ENCODE measurements at regions not wholly inside any gene's neighbourhood (a gene's known extent, or its start where the extent isn't known, plus 50 kb on each side); places are given as distances from the start of the nearest gene placed in this dataset.

GRCh38 chr5:101677961-101678360, 618.1 kb downstream of the SLCO4C1 start:
- no peak overlapping the region for H3K4me3 ChIP-seq (ENCODE audit: low read length)
- no peaks in the 10 kb centered on the region for H3K4me1 ChIP-seq (ENCODE audit: insufficient read depth, low read length)
- intact Hi-C loops (cut with micrococcal nuclease) = loop anchor here (10.0 kb wide), 1 partner anchor 283 kb away; no protein-coding TSS in a partner anchor
- H3K9ac ChIP-seq (ENCODE audit: low read length) = no peak overlapping the region
- H3K27me3 ChIP-seq (ENCODE audit: low read length) = no peaks in the 10 kb centered on the region
- DNase-seq (no peak), ATAC-seq (no peak)
- H3K9me3 ChIP-seq (ENCODE audit: low read length) = no peaks in the 10 kb centered on the region
- H3K36me3 ChIP-seq (ENCODE audit: low read depth, low read length) = no peaks in the 10 kb centered on the region
- H4K20me1 ChIP-seq (ENCODE audit: low read length) = no peaks in the 10 kb centered on the region
- no peaks in the 10 kb centered on the region for H3K9me2 ChIP-seq (replicated peaks; ENCODE audit: low read length)
- ChIA-PET CTCF (interaction anchor here (1.0 kb wide), 1 partner anchor 14 kb away, joined by 3 read pairs; no protein-coding TSS in a partner anchor), POLR2A (ENCODE audit: unreplicated experiment) (no interaction called here)
- no peak for TF ChIP-seq EZH2 (IDR thresholded peaks at IDR 0.05; ENCODE audit: low read length, unreplicated experiment)
- no peak for TF ChIP-seq EZH2phosphoT487 (IDR thresholded peaks at IDR 0.05; ENCODE audit: borderline replicate concordance, low read length)
- TF ChIP-seq CTCF (conservative IDR thresholded peaks at IDR 0.05; ENCODE audit: low read depth, low read length) = no peak
- no peak overlapping the region for H3K27ac ChIP-seq (ENCODE audit: low read length)
- no peaks in the 10 kb centered on the region for H3K79me2 ChIP-seq (ENCODE audit: low read length)
- peak overlapping the region; percentile 60; the same call in 1 of the 2 replicates for H2AFZ ChIP-seq (ENCODE audit: low read length)
- H3K4me2 ChIP-seq (ENCODE audit: low read length) = no peak overlapping the region
- no TSS peak for BruUV-seq (replicated peaks)
- H3F3A ChIP-seq (ENCODE audit: low read length, unreplicated experiment) = no peaks in the 10 kb centered on the region

GRCh38 chr5:101676646-101677045, 619.4 kb downstream of the SLCO4C1 start:
- peak; percentile 35 for DNase-seq
- BruUV-seq (replicated peaks) = no TSS peak
- no peaks in the 10 kb centered on the region for H3K9me2 ChIP-seq (replicated peaks; ENCODE audit: low read length)
- H3K4me3 ChIP-seq (ENCODE audit: low read length) = no peak overlapping the region
- H3K9ac ChIP-seq (ENCODE audit: low read length) = no peak overlapping the region
- ChIA-PET CTCF (no interaction called here), POLR2A (ENCODE audit: unreplicated experiment) (no interaction called here)
- H2AFZ ChIP-seq (ENCODE audit: low read length) = no peak overlapping the region
- no peaks in the 10 kb centered on the region for H3K27me3 ChIP-seq (ENCODE audit: low read length)
- intact Hi-C loops (cut with micrococcal nuclease) = loop anchor here (10.0 kb wide), 1 partner anchor 282 kb away; no protein-coding TSS in a partner anchor
- ATAC-seq = peak; percentile 29
- no peak overlapping the region for H3K27ac ChIP-seq (ENCODE audit: low read length)
- no peaks in the 10 kb centered on the region for H3K9me3 ChIP-seq (ENCODE audit: low read length)
- no peak overlapping the region for H3K4me2 ChIP-seq (ENCODE audit: low read length)
- no peaks in the 10 kb centered on the region for H3K4me1 ChIP-seq (ENCODE audit: insufficient read depth, low read length)
- no peaks in the 10 kb centered on the region for H3K36me3 ChIP-seq (ENCODE audit: low read depth, low read length)
- TF ChIP-seq CTCF (conservative IDR thresholded peaks at IDR 0.05; ENCODE audit: low read depth, low read length) (no peak), EZH2 (IDR thresholded peaks at IDR 0.05; ENCODE audit: low read length, unreplicated experiment) (no peak), EZH2phosphoT487 (IDR thresholded peaks at IDR 0.05; ENCODE audit: borderline replicate concordance, low read length) (no peak)
- H3F3A ChIP-seq (ENCODE audit: low read length, unreplicated experiment) = no peaks in the 10 kb centered on the region
- no peaks in the 10 kb centered on the region for H3K79me2 ChIP-seq (ENCODE audit: low read length)
- H4K20me1 ChIP-seq (ENCODE audit: low read length) = no peaks in the 10 kb centered on the region

GRCh38 chr5:101675510-101676219, 620.4 kb downstream of the SLCO4C1 start:
- Histone ChIP-seq H3K79me2 (ENCODE audit: low read length) (no peaks in the 10 kb centered on the region), H3K4me3 (ENCODE audit: low read length) (no peak overlapping the region), H4K20me1 (ENCODE audit: low read length) (no peaks in the 10 kb centered on the region), H3K27ac (ENCODE audit: low read length) (no peak overlapping the region), H3K36me3 (ENCODE audit: low read depth, low read length) (no peaks in the 10 kb centered on the region), H3K4me2 (ENCODE audit: low read length) (no peak overlapping the region), H3K9me2 (replicated peaks; ENCODE audit: low read length) (no peaks in the 10 kb centered on the region), H3K9me3 (ENCODE audit: low read length) (no peaks in the 10 kb centered on the region), H3K4me1 (ENCODE audit: insufficient read depth, low read length) (no peaks in the 10 kb centered on the region), H2AFZ (ENCODE audit: low read length) (no peak overlapping the region), H3F3A (ENCODE audit: low read length, unreplicated experiment) (no peaks in the 10 kb centered on the region), H3K9ac (ENCODE audit: low read length) (no peak overlapping the region), H3K27me3 (ENCODE audit: low read length) (no peaks in the 10 kb centered on the region)
- TF ChIP-seq EZH2phosphoT487 (IDR thresholded peaks at IDR 0.05; ENCODE audit: borderline replicate concordance, low read length) (no peak), EZH2 (IDR thresholded peaks at IDR 0.05; ENCODE audit: low read length, unreplicated experiment) (no peak), CTCF (conservative IDR thresholded peaks at IDR 0.05; ENCODE audit: low read depth, low read length) (no peak)
- DNase-seq (no peak), ATAC-seq (no peak)
- ChIA-PET POLR2A (ENCODE audit: unreplicated experiment) (no interaction called here), CTCF (no interaction called here)
- BruUV-seq (replicated peaks) = no TSS peak
- intact Hi-C loops (cut with micrococcal nuclease) = loop anchor here (10.0 kb wide), 1 partner anchor 281 kb away; no protein-coding TSS in a partner anchor

All from PC-3 (cell line).